HT1080 (cell line): ENCODE measurements at regions not wholly inside any gene's neighbourhood (a gene's known extent, or its start where the extent isn't known, plus 50 kb on each side); places are given as distances from the start of the nearest gene placed in this dataset.
A peak's percentile ranks its signal among the peaks of the same experiment; 100 is the strongest.
"Not testable (repeated sequence)": the region's sequence is repeated elsewhere in the genome, so short reads cannot be mapped to it uniquely, and the experiment has no call there.

Experiments used
- DNase-seq: peaks from one replicate; pipeline ENCODE4 v3.0.0-alpha.2; 2015; ENCODE audit warnings: low read depth

GRCh38 chr3:104214277-104214676 is 1152.4 kb upstream of the ALCAM start:
- no peak for DNase-seq

- DNase-seq = peak; percentile 34
Measured at GRCh38 chr3:104214937-104215336, 1151.8 kb upstream of the ALCAM start.

- DNase-seq = not testable (repeated sequence)
Measured at GRCh38 chr3:104219046-104219445, 1147.7 kb upstream of the ALCAM start.

- no peak for DNase-seq
Measured at GRCh38 chr3:104234442-104235194, 1132.1 kb upstream of the ALCAM start.

- DNase-seq = no peak
Measured at GRCh38 chr3:104244680-104245220, 1122.0 kb upstream of the ALCAM start.

- no peak for DNase-seq
Measured at GRCh38 chr3:104245261-104245660, 1121.4 kb upstream of the ALCAM start.

GRCh38 chr3:104245981-104246380 is 1120.7 kb upstream of the ALCAM start:
- DNase-seq = no peak

GRCh38 chr3:104257486-104257885 is 1109.2 kb upstream of the ALCAM start:
- no peak for DNase-seq

- DNase-seq = no peak
Measured at GRCh38 chr3:104263477-104263876, 1103.2 kb upstream of the ALCAM start.

- DNase-seq = not testable (repeated sequence)
Measured at GRCh38 chr3:104266219-104266618, 1100.5 kb upstream of the ALCAM start.

GRCh38 chr3:104269771-104270170 is 1096.9 kb upstream of the ALCAM start:
- no peak for DNase-seq

- DNase-seq = peak; percentile 54
Measured at GRCh38 chr3:104273046-104273649, 1093.6 kb upstream of the ALCAM start.

GRCh38 chr3:104275199-104275598 is 1091.5 kb upstream of the ALCAM start:
- no peak for DNase-seq

GRCh38 chr3:104279617-104280016 is 1087.1 kb upstream of the ALCAM start:
- peak; percentile 90 for DNase-seq

GRCh38 chr3:104281713-104282112 is 1085.0 kb upstream of the ALCAM start:
- no peak for DNase-seq

GRCh38 chr3:104286645-104287044 is 1080.1 kb upstream of the ALCAM start:
- no peak for DNase-seq

- DNase-seq = peak; percentile 24
Measured at GRCh38 chr3:104291437-104291851, 1075.3 kb upstream of the ALCAM start.

GRCh38 chr3:104291878-104292277 is 1074.8 kb upstream of the ALCAM start:
- DNase-seq = peak; percentile 21

GRCh38 chr3:104297617-104298016 is 1069.1 kb upstream of the ALCAM start:
- no peak for DNase-seq

- no peak for DNase-seq
Measured at GRCh38 chr3:104298662-104299061, 1068.0 kb upstream of the ALCAM start.

GRCh38 chr3:104316118-104316517 is 1050.6 kb upstream of the ALCAM start:
- peak; percentile 62 for DNase-seq

- peak; percentile 81 for DNase-seq
Measured at GRCh38 chr3:104323226-104323625, 1043.5 kb upstream of the ALCAM start.

- DNase-seq = no peak
Measured at GRCh38 chr3:104347291-104347690, 1019.4 kb upstream of the ALCAM start.
